Middle frontal gyrus (tissue), 1 donor: ENCODE measurements at regions not wholly inside any gene's neighbourhood (a gene's known extent, or its start where the extent isn't known, plus 50 kb on each side); places are given as distances from the start of the nearest gene placed in this dataset.

Source experiments
- DNase-seq: peaks from one replicate; pipeline ENCODE4 v3.0.0-alpha.2; 2015; ENCODE audit warnings: low spot score; ENCODE audit errors: extremely low spot score

DNA sequence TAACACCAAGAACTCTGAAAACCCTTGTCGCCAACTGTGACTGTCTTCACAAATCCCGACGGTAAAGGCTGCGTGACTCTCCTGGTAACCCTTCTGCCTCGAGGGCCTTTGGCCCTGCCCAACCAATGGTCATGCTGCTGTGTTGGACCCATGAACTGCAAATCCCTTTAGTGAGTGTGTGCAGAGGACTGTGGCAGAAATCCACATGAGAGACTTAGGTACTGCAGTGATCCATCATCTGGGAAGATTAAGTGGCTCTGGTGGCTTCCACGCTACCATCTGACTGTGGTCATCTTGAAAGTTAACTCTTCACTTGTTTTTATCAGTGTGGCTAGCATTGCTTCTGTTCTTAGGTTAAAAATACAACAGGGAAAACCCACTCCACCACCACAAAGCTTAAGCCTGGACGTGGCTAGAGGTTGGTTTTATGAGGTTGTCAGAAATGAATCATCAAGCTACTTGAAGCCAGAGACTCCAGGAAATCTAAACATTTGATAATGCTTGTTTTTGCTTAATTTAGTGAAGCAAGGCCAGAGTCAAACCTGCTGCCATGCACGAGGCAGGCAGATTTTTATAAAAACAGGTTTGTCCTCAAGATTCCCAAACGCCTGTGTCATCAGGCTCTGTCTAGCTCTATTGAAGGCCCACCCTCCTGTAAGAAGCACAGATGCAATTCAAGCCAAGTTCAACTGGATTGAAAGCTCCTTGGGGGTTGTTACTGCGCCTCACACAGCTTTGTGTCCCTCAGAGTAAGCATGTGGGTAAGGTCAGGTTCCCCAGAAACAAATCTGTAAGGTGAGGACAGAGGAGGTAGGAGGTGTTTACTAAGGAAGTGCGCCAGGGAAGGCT lies 52.7 kb upstream of the ERCC6L2 start:
- DNase-seq, result no peak

- no peak for DNase-seq
Measured at GRCh38 chr9:95822015-95822414, 53.5 kb upstream of the ERCC6L2 start.

- DNase-seq, result no peak
Measured at GRCh38 chr9:95820074-95820473, 55.4 kb upstream of the ERCC6L2 start.

DNA sequence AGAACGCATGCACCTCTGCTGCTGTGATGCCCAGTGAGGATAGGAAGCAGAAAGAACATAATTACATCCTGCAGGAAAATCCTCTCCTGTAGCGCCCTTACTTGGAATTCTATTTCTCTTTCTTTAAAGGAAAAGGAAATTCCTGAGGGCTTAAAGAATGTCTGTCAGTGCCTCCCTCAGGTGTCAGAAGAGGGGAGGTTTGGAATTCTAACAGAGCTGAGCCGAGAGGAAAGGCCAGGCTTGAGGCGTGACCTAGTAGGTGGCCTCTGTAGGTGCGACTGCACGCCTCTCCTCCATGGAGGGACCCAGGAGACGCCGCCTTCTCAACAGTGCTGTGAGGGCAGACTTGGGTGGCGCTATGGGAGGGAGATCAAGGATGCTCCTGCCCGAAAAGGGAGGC lies 55.9 kb upstream of the ERCC6L2 start:
- no peak for DNase-seq

GRCh38 chr9:95817205-95817604 lies 58.3 kb upstream of the ERCC6L2 start:
- DNase-seq, result no peak

- no peak for DNase-seq
Measured at GRCh38 chr9:95816716-95817115, 58.8 kb upstream of the ERCC6L2 start.

- DNase-seq, result no peak
Measured at GRCh38 chr9:95815961-95816360, 59.5 kb upstream of the ERCC6L2 start.

- DNase-seq, result no peak
Measured at GRCh38 chr9:95815133-95815532, 60.4 kb upstream of the ERCC6L2 start.

- no peak for DNase-seq
Measured at GRCh38 chr9:95813923-95814322, 61.6 kb upstream of the ERCC6L2 start.

- DNase-seq, result no peak
Measured at GRCh38 chr9:95810814-95811213, 64.7 kb upstream of the ERCC6L2 start.

DNA sequence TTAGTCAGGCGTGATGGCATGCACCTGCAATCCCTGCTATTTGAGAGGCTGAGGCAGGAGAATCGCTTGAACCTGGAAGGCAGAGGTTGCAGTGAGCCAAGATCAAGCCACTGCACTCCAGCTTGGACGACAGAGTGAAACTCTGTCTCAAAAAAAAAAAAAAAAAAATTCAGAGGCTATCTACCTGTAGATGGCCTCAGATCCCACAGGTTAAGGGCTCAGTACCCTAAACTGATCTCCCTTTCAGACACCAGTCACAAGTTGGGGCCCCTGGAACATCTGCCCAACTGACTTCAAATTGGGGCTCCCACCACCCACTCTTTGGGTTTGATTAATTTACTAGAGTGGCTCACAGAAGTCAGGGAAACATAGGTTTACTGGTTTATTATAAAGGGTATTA lies 65.4 kb upstream of the ERCC6L2 start:
- DNase-seq, result no peak

GRCh38 chr9:95809686-95810085 lies 65.8 kb upstream of the ERCC6L2 start:
- DNase-seq, result no peak

DNA sequence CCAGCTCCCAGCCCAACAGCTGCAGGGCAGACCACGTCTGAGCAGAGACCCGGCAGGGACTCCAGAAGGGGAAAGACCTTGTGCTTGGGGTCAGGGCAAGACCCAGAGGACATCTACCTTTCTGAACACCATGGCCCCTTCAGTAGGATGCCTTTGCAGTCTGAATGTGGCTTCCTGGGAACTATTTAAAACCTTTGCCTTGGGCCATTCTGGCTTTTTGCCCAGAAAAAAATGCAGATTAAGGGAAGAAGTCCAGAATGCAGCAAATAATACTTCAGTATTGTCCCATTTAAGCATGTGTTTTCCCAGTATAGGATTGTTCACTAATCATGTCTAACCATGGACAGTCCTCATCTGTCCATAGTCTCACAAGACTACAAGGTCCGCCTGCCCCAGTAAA lies 67.5 kb upstream of the ERCC6L2 start:
- no peak for DNase-seq

DNA sequence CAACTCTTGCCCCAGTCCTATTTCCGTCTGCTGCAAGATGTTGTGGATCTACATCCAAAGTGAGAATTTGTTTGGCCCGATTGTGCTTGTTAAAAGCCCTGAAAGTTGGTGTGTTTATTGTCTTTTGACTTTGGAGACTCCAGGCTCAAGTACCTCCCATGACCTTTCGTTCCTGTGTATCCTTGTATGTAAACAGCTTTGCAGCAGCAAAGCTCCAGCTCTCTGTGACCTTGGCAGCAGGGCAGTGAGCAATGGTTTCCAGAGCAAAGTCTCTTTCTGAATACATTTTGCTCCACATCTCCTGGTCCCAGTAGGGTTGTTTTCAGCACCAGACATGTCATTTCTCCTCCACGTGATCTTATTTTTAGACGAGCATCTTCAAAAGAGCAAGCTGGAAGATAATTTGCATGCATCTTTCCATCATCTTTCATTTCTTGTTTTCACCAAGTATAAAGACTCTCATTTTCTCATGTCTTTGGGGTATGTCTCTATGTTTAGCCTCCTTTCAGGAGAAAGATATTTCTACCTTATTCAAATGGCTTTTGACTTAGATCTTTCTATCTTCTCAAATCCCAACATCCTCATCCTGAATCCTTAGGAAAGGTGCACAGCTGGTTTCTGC lies 68.1 kb upstream of the ERCC6L2 start:
- DNase-seq, result no peak

DNA sequence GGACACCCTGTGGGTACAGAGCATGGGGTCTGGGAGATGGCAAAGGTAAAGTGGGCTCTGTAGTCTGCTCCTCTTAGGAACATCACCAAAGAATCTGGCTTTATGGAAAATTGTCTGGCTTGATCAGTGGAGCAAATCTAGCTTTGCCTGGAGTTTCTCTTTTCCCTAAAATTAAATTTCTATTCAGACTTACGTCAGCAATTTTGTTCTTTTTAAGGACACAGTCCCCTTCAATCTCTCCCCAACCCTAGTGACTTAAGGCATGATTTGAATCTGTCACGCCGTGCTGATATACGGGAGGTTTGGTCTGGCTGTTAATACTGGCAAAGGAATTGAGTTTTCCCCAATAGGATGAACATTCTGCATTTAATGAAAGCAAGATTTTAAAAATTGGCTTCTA lies 72.3 kb upstream of the ERCC6L2 start:
- DNase-seq, result no peak

DNA sequence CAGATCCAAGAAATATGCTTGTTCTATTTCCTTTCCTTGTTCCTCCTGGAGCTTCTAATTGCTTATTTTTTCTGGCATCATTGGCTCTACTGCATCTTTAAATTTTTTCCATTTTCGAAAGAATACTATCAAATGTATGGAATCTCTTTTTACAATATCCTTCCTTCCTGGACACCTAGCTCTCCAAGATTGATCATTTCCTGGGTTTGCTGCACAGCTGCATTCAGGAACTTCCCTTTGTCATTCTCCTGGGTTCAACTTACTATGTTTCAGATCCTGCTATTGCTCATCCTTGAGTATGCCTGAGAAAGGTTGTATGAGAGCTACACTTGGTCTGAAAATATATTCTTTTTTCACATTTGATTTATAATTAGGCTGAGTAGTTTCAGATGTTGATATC lies 73.7 kb upstream of the ERCC6L2 start:
- DNase-seq, result no peak

DNA sequence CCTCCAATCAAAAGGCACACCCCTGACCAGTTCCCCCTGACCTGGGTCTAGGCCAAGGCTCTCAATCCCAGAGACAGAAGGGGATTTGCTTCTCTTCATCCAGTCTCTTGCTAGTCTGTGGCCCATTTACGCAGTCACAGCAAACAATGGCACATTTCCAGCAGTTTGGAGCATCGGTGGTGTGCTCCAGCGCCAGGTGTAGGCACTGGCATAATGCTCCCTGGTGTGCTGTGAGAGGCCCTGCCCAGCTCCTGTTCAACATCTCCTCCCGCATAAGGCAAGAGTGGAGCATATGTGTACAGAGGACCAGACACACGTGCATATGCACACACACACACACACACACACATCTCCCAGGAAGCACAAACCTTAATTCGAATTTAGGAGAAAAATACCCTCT lies 79.5 kb upstream of the ERCC6L2 start:
- no peak for DNase-seq

- DNase-seq, result no peak
Measured at GRCh38 chr9:95793924-95794828, 81.3 kb upstream of the ERCC6L2 start.

DNA sequence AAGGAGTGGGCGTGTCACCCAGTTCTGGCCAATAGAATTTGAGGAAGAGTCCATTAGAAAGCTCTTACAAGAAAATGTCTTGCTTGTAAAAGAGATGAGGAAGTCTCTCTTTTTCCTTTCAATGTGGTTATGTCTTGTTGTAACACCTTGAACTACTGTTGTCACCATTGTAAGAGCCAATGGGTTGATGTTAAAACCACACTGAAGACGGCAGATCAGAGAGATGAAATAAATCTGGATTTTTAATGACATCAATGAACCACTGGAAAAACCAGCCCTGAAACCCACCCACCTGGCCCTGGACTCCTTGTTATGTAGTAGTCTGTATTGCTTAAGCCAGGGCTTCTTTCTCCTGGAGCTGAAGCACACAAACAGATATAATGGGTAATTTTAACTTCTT lies 83.8 kb upstream of the ERCC6L2 start:
- no peak for DNase-seq

- no peak for DNase-seq
Measured at GRCh38 chr9:95791286-95791685, 84.2 kb upstream of the ERCC6L2 start.

DNA sequence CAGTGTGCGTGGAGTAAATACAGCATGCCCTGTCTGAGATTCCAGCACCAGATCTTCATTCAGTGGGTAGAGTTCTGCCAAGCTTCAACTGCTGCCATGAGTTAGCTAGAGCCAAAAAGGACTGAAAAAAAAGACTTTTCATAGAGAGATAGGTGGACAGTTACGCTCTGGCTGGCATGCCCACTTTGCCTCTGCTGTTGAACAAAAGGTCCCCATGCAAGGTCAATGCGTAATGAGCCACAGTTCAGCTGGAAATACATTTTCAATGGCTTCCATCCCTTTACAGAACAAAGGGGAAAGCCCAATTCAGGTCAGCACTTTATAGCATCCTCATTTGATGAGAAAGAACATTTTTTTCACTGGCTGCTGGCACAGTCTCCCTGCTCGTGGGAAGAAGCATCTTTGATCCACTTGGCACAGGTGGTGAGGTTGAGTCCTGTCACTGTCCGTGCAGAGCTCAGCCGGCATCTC lies 86.9 kb upstream of the ERCC6L2 start:
- DNase-seq, result no peak

DNA sequence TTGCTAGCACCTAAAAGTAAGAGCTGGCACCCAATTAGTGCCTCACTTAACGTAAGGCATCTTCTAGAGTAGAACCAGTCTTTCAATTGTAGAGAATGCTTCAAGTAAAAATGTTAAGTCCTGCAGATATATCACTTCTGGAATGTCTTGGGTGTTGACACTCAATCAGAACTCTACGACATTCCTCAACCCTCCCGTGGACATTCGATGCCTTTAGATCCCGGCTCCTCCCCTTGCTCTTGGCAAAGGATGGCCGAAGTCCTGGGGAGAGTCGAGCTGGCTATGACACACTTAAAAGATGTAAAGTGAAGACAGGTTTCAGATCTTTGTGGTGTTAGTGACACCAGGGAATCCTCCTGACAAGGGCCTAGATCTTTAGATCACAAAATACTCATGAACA lies 87.5 kb upstream of the ERCC6L2 start:
- DNase-seq, result no peak
